T-helper 9 cell (primary cell): ENCODE measurements at regions not wholly inside any gene's neighbourhood (a gene's known extent, or its start where the extent isn't known, plus 50 kb on each side); places are given as distances from the start of the nearest gene placed in this dataset.
A peak's percentile ranks its signal among the peaks of the same experiment; 100 is the strongest.
"Not testable (repeated sequence)": the region's sequence is repeated elsewhere in the genome, so short reads cannot be mapped to it uniquely, and the experiment has no call there.

Experiments
- DNase-seq: peaks from one replicate; pipeline ENCODE4 v3.0.0-alpha.2; 2020

DNA sequence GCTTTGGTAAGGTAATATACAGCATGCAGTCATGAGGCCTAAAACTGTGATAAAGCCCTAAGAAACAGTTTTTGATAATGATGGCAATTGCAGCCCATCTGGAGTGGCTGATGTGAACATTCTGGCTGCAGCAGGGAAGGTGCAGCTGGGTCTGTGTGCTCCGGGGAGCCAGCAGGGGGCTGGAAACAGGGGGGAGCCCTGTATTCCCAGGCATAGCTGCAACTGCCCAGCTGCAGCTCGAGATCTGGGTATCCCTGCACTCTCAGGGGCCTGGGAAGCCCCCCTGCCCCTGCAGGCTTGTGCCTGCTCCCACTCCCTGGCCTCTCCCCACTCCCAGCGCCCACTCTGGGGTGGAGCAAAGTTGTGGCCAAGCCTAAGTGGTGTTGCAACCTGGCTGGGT is 95.6 kb downstream of the RRAGB start:
- DNase-seq = no peak

DNA sequence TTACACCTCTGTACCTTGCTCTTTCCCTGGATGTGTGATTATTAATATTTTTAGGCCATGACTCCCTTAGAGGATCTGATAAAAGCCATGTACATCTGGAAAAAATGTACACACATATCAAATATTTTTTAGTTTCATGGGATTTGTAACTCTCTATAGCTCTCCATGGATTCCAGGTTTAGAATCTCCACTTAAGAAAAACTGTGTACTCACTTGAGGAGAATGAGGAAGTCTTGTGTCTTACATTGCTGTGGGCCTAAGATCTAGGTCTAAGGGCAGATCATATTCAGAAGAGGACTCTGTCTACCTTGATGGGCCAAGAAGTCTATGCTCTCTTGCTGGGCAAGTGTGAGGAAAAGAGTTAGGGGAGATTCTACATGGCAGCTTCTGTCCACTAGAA is 98.0 kb downstream of the RRAGB start:
- no peak for DNase-seq

- no peak for DNase-seq
These were observed 98.5 kb downstream of the RRAGB start for GRCh38 chrX:55816023-55816422.

GRCh38 chrX:55818673-55819375 is 101.3 kb downstream of the RRAGB start:
- DNase-seq = no peak

DNA sequence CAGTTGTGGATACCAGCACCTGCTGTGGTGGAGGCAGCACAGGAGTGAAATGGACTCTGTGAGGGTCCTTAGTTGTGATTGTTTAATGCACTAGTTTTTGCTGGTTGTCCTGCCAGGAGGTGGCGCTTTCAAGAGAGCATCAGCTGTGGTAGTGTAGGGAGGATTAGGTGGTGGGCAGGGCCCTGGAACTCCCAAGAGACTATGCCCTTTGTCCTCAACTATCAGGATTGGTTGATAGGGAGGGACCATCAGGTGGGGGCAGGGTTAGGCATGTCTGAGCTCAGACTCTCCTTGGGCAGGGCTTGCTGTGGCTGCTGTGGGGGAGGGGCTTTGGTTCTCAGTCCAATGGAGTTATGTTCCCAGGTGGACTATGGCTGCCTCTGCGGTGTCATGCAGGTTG is 121.9 kb downstream of the RRAGB start:
- DNase-seq = no peak

- DNase-seq = no peak
These were observed 124.6 kb downstream of the RRAGB start for GRCh38 chrX:55841962-55842752.

DNA sequence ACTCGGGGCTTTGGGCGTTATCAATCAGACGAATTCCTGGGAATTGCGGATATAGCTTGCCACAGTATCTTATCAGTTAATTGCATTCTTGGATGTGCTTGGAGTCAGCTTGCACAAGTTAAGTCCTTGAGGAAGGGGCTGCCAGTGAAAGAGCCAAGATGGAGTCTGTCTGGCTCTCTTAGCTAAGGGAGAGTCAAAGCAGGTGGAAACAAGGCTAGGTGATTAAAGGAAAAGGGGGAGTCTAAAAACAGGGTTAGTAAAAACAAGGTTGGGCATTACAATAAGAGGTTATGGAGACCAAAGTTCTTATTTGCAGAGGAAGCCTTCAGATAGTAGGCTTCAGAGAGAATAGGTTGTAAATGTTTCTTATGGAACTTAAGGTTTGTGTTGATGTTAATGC is 149.2 kb downstream of the RRAGB start:
- DNase-seq = not testable (repeated sequence)

- no peak for DNase-seq
These were observed 149.7 kb downstream of the RRAGB start for GRCh38 chrX:55867181-55867651.

DNA sequence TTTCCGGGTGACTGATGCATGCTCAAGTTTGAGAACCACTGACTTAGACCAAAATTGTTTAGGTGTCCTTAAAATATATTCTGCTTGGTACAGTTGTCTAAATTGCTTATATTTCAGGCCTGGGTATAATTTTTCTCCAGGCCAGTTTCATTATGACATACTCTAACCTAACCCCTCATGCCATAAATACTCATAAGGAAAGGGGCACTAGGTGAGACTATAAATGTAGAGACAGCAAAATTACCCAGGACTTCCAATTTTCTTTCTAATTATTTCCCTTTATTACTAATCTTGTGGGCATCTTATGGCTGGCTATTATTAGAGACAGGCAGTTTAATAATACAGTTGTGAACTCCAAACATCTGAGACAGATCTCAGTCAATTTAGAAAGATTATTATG is 150.2 kb downstream of the RRAGB start:
- DNase-seq = no peak

- DNase-seq = no peak
These were observed 157.3 kb downstream of the RRAGB start for GRCh38 chrX:55874807-55875206.

DNA sequence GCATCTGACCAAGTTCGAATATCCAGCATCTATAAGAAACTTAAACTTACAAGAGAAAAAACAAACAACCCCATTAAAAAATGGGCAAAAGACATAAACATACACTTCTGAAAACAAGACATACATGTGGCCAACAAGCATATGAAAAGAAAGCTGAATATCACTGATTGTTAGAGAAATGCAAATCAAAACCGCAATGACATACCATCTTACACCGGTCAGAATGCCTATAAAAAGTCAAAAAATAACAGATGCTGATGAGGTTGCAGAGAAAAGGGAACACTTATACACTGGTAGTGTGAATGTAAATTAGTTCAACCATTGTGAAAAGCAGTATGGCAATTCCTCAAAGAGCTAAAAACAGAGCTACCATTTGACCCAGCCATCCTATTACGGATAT is 166.0 kb downstream of the RRAGB start:
- not testable (repeated sequence) for DNase-seq

DNA sequence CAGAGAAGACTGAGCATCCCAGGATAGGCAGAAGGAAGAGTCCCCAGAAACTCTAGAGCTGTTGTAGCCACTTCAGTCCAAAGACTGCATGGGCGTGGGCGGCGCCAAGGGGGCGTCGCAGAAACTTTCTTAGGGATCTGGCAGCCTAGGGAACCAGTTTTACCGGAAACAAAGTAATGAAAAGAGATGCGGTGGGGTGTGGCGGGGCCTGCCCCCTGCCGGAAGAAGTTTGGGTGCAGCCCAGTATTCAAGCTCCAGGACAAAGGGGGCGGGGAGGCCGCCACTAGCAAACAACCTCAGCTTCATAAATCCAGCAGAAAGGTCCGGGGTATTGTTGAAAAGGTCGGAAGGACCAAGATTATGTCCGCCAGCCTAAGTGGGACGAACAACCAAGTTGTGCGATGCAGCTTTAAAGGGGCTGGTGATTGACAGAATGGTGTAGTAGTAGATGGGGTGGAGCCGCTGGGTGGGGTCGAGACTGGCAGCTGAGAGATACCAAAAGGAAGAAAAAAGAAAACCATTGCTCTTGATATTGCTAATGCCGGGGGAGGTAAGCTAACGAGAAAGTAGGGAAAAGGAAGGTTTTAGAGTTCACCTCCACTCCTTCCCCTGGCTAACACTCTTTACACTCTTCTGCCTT is 190.5 kb downstream of the RRAGB start:
- peak; percentile 2 for DNase-seq

- DNase-seq = no peak
These were observed 191.2 kb downstream of the RRAGB start for GRCh38 chrX:55908661-55909212.

GRCh38 chrX:55919367-55920221 is 202.0 kb downstream of the RRAGB start:
- DNase-seq = no peak

- DNase-seq = no peak
These were observed 207.0 kb downstream of the RRAGB start for GRCh38 chrX:55924574-55924973.

- not testable (repeated sequence) for DNase-seq
These were observed 211.0 kb downstream of the RRAGB start for GRCh38 chrX:55928529-55928928.
